T-helper 2 cell treated with Interferon-gamma antibody and Interleukin-4, amounts not matched to agents 5 μg/mL and 100 μg/mL, for 36 hours (primary cell): ENCODE measurements at regions not wholly inside any gene's neighbourhood (a gene's known extent, or its start where the extent isn't known, plus 50 kb on each side); places are given as distances from the start of the nearest gene placed in this dataset.
A peak's percentile ranks its signal among the peaks of the same experiment; 100 is the strongest.
"Not testable (repeated sequence)": the region's sequence is repeated elsewhere in the genome, so short reads cannot be mapped to it uniquely, and the experiment has no call there.

Experiments
- DNase-seq: peaks from one replicate; pipeline ENCODE4 v3.0.0; 2021; ENCODE audit warnings: low spot score
- H3K27ac Mint-ChIP-seq: one replicate; pipeline ENCODE4 v1.8.0; 2021; ENCODE audit warnings: mild to moderate bottlenecking, mixed read lengths
- H3K27me3 Mint-ChIP-seq: one replicate; pipeline ENCODE4 v1.8.0; 2021; ENCODE audit warnings: low read depth, mixed read lengths
- H3K36me3 Mint-ChIP-seq: one replicate; pipeline ENCODE4 v1.8.0; 2021; ENCODE audit warnings: low read depth, mixed read lengths
- H3K4me1 Mint-ChIP-seq: one replicate; pipeline ENCODE4 v1.8.0; 2021; ENCODE audit warnings: low read depth, mixed read lengths
- H3K4me3 Mint-ChIP-seq: one replicate; pipeline ENCODE4 v1.8.0; 2022; ENCODE audit warnings: mild to moderate bottlenecking, moderate library complexity, mixed read lengths
- H3K9me3 Mint-ChIP-seq: one replicate; pipeline ENCODE4 v1.8.0; 2021; ENCODE audit warnings: mixed read lengths

DNA sequence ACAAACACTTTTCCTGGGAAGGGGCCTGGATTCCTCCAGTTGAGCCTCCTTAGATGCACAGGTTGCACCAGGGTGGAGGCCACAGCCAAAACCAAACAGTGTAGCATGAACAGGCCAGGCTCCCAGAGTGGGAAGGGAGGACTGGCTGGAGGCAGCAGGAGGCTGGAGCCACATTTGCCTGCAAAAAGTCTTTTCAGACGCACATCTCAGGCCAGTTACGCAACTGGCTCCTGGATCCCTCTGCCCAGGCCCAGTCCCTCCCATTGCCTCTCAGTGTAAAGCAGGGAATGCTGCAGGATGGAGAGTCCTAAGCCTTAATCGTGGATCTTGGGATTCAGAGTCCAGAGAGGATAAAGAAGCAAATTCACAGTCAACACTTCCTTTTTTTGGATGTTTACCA is 305.1 kb upstream of the PLGLB1 start:
- H3K4me1 Mint-ChIP-seq: peaks cover 28% of the 10 kb centered on the region

DNA sequence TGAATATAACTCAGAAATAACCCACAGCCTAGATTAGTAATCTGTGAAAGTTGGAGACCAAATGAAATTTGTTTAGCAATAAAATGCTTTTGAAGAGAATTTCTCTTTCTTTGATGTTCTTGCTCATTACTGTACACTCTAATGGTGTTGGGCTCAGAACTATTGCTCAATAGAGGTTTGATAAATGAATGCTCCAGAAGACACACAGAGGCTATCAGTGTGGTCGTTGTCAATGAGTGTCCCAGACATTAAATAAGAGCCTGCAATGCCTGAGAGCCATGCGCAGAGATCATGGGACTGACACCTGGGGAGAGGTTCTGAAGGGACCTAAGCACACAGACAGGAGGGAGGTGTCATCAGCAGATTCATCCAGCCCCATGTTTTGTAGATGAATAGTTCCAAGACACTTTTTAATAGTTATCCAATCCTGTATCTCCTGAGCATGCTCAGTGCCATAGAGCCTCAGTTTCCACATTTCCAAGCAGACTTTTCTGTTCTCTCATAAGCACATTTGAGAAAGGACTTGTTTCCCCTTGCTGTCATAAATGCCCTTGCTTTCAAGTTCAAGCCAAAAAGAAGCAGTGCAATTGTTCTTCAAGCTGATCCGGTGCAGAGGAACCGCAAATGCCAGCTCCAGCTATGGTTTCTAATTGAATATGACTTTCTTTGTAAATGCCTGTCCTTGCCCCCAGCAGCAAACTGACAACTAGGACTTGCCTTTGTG is 306.2 kb upstream of the PLGLB1 start:
- not testable (repeated sequence) for H3K4me3 Mint-ChIP-seq, H3K9me3 Mint-ChIP-seq, H3K27me3 Mint-ChIP-seq, H3K36me3 Mint-ChIP-seq, DNase-seq
- peak overlapping the region; percentile 75 for H3K27ac Mint-ChIP-seq
- H3K4me1 Mint-ChIP-seq: peaks cover 26% of the 10 kb centered on the region

More for the DNA sequence above, 305.1 kb upstream of the PLGLB1 start:
- not testable (repeated sequence) for H3K27me3 Mint-ChIP-seq, H3K4me3 Mint-ChIP-seq, H3K36me3 Mint-ChIP-seq, H3K9me3 Mint-ChIP-seq, DNase-seq
- peak overlapping the region; percentile 70 for H3K27ac Mint-ChIP-seq

DNA sequence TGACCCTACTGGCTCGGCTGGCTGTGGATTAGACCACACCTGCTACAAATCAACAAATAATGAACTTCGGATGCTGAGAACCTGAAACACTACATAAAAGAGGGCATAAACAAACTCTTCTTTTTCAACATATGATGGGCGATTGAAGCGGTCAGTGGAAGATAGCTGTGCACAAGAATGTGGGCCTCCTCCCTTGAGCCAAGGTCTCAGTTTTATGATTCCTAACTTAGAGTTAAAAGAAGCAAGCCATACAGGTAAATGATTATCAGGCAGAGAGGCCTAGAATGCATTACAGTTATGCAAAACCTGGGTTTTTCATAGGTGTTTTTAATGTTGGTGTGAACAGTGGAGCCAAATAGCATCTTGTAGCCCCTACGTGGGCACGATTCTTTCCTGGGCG is 307.9 kb upstream of the PLGLB1 start:
- DNase-seq, H3K36me3 Mint-ChIP-seq, H3K27me3 Mint-ChIP-seq, H3K9me3 Mint-ChIP-seq, H3K27ac Mint-ChIP-seq, H3K4me3 Mint-ChIP-seq: not testable (repeated sequence)
- peaks cover 14% of the 10 kb centered on the region for H3K4me1 Mint-ChIP-seq

DNA sequence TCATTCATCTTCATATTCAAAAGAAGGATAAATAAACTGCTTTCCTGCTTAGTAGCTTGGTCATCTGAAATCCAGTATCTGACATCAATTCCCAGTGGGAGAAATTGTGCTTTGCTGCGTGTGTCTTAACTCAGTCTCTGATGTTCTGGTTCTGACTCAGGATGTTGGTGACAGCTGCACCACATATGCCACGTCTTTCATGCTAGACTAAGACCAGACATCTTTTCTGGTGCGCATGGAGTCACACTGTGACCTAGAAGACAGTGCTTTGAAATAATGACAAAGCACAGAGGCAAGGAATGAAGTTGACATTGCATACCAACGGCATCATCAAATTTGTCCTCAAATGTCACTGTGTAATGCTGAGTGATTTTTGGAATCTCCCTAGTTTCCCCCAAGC is 308.8 kb upstream of the PLGLB1 start:
- not testable (repeated sequence) for H3K9me3 Mint-ChIP-seq, H3K4me3 Mint-ChIP-seq, H3K27ac Mint-ChIP-seq, H3K27me3 Mint-ChIP-seq, DNase-seq, H3K36me3 Mint-ChIP-seq
- H3K4me1 Mint-ChIP-seq: peaks cover 19% of the 10 kb centered on the region

DNA sequence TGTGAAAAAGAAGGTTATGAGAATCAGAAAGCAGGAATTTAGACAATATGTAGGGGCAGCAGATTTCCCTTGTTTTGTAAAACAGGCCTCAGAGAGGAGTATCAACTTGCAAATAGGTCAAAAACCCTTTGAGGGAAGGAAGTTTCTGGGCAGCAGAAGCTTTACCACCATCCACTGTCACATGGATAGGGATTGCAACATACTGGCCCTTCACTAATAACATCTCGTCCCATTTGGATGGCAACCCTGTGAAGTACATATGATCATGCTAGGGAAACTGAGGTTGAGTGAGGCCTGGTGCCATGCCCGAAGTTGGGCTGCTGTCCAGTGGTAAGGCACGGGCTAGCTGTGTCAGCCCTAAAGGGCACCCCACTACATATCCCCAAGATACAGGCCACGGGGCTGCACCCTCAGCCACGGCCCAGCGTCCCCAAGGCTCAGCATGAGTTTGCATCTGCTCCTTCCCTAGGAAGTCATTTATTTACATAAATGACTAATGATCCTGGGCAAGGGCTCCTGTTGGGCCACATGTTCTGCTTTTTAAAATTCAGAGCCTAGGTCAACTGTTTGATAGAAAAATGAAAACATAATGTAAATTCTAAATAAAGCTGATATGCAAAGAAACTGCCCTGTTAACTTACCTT is 310.4 kb upstream of the PLGLB1 start:
- H3K4me1 Mint-ChIP-seq: peaks cover 23% of the 10 kb centered on the region
- H3K27ac Mint-ChIP-seq, H3K27me3 Mint-ChIP-seq, DNase-seq, H3K4me3 Mint-ChIP-seq, H3K9me3 Mint-ChIP-seq, H3K36me3 Mint-ChIP-seq: not testable (repeated sequence)

DNA sequence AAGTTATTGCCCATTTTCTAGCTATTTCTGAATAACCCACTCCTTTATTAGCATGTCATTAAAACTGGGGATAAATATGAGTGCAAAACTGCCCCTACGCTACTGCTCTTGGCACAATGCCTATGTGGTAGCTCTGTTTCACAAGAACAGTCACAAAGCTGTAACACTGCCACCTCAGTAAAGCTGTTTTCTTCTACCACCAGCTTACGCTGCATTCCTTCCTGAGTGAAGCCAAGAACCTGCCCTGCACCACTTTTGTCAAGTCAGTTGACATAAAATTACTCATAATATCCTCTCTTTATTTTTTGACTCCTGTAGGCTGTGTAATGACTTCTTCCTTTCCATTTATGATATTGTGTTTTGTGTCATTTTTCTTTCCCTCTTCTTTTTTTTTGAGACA is 313.2 kb upstream of the PLGLB1 start:
- not testable (repeated sequence) for H3K4me3 Mint-ChIP-seq, H3K9me3 Mint-ChIP-seq, DNase-seq, H3K27ac Mint-ChIP-seq, H3K36me3 Mint-ChIP-seq, H3K27me3 Mint-ChIP-seq
- H3K4me1 Mint-ChIP-seq: peaks cover 21% of the 10 kb centered on the region

DNA sequence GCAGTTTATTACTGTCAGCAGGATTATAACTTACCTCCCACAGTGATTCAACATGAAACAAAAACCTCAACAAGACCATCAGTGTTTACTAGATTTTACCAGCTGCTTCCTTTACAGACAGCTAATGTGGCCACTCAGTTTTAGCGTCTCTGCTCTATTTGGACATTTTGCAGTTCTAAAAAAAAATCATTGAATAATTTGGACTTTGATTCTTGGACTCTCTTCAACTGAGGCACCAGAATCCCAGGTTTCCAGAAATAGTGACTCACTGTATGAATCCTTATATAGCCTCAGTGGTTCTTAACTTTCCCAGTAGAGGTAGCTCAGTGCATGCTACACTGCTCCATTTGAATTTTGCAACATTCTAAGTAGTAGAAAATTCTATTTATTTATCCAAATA is 317.4 kb upstream of the PLGLB1 start:
- H3K9me3 Mint-ChIP-seq, H3K36me3 Mint-ChIP-seq, H3K27ac Mint-ChIP-seq, H3K4me3 Mint-ChIP-seq, DNase-seq, H3K27me3 Mint-ChIP-seq: not testable (repeated sequence)
- H3K4me1 Mint-ChIP-seq: peaks cover 18% of the 10 kb centered on the region

DNA sequence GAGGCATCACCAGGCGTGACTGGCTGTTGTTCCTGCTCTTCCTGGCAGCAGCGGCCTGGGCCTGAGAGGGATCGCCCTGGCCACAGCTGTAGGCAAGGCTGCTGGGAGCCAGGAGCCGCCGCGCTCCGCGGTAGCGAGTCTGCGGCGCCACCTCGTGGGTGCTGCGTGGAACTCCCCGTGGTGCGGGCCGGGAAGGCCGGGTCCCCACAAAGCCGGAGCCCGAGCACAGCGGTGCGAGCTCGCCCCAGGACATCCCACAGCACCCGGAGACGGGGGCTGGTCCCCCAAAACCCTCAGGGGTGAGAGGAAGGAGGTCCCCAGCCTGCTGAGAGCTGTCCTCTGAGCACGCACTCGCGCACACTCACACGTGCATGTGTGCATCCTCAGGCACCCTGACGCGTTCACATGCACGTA is 320.0 kb upstream of the PLGLB1 start:
- H3K36me3 Mint-ChIP-seq, H3K27ac Mint-ChIP-seq, H3K9me3 Mint-ChIP-seq, H3K4me1 Mint-ChIP-seq, H3K4me3 Mint-ChIP-seq, H3K27me3 Mint-ChIP-seq: not testable (repeated sequence)
- peak; percentile 61 for DNase-seq

DNA sequence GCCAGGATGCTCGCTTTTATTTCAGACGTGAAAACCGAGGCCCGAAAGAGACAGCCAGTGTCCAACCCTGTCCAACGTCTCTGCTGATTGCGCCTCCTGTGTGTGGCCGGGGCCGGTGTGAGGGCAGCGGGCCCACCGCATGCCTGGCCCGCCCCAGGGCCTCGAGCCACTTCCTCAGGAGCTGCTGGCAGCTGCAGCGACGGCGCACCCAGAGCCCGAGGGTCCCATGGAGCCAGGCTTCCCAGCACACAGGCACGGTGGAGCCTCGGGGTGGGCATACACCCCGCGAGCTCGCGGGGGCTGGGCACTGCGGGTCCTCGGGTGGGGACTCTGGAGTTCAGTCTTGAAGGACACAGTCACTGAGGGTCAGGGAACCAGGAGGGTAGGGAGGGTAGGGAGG is 320.5 kb upstream of the PLGLB1 start:
- not testable (repeated sequence) for DNase-seq, H3K36me3 Mint-ChIP-seq, H3K4me1 Mint-ChIP-seq, H3K4me3 Mint-ChIP-seq, H3K27me3 Mint-ChIP-seq, H3K27ac Mint-ChIP-seq, H3K9me3 Mint-ChIP-seq

DNA sequence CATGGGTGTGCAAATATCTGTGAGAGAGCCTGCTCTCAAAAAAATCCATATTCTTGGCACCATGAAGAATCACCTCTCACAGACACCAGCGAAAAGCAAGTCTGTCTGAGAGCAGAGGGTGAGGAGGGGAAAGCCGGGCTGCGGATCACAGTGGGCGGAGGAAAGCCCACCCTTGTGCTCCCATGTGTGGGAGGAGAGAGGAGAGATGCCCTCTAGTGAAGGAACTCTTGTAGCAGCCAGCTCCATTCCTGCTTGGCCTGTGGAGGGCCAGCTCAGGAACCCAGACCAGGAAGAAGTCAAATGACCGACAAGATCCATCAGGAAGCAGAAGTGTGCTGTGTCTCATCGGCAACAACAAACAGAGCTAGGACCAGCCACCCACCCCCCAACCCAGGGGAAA is 321.7 kb upstream of the PLGLB1 start:
- not testable (repeated sequence) for DNase-seq, H3K27ac Mint-ChIP-seq, H3K9me3 Mint-ChIP-seq, H3K36me3 Mint-ChIP-seq, H3K27me3 Mint-ChIP-seq, H3K4me3 Mint-ChIP-seq, H3K4me1 Mint-ChIP-seq

DNA sequence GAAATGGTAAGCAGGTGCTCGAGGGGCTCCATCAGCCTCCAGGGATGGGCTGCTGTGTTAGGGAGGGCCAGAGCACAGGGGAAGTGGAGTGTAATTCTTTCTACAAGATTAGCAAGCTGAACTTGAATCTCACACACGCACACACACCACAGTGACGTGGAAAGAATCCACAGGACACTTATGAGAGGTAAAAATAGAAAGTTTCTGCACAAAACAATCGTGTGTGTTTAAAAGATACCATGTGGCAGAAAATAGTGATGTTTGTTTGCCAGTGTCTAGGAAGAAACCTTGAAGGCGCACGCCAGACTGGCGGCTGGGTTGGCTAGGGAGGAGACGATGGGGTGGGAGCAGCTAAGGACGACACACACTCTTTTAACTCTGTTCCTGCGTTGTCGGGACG is 323.6 kb upstream of the PLGLB1 start:
- not testable (repeated sequence) for H3K4me3 Mint-ChIP-seq, H3K9me3 Mint-ChIP-seq, H3K4me1 Mint-ChIP-seq, H3K36me3 Mint-ChIP-seq, H3K27me3 Mint-ChIP-seq, DNase-seq, H3K27ac Mint-ChIP-seq

DNA sequence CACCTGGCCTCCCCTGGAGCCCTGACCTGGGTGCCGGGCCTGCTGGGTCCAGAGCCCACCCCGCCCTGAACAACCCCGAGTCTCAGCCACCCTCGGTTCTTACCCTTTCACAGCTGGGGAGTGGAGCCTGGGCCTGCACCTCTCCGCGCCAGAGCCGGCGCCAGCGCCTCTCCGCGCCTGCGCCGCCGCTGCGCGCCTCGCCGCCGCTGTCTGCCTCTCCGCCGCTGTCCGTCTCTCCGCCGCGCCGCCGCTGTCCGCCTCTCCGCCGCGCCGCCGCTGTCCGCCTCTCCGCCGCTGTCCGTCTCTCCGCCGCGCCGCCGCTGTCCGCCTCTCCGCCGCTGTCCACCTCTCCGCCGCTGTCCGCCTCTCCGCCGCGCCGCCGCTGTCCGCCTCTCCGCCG is 326.9 kb upstream of the PLGLB1 start:
- not testable (repeated sequence) for H3K27me3 Mint-ChIP-seq, H3K4me1 Mint-ChIP-seq, H3K27ac Mint-ChIP-seq, DNase-seq, H3K4me3 Mint-ChIP-seq, H3K36me3 Mint-ChIP-seq, H3K9me3 Mint-ChIP-seq

DNA sequence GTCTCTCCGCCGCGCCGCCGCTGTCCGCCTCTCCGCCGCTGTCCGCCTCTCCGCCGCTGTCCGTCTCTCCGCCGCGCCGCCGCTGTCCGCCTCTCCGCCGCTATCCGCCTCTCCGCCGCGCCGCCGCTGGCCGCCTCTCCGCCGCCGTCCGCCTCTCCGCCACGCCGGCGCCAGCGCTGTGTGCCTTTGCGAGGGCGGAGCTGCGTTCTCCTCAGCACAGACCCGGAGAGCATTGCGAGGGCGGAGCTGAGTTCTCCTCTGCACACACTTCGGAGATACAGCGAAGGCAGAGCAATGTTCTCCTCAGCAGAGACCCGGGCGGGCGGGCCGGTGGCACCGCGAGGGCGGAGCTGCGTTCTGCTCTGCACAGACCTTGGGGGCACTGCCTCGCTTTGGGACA is 327.4 kb upstream of the PLGLB1 start:
- H3K36me3 Mint-ChIP-seq, H3K9me3 Mint-ChIP-seq, DNase-seq, H3K27me3 Mint-ChIP-seq, H3K4me1 Mint-ChIP-seq, H3K4me3 Mint-ChIP-seq, H3K27ac Mint-ChIP-seq: not testable (repeated sequence)

DNA sequence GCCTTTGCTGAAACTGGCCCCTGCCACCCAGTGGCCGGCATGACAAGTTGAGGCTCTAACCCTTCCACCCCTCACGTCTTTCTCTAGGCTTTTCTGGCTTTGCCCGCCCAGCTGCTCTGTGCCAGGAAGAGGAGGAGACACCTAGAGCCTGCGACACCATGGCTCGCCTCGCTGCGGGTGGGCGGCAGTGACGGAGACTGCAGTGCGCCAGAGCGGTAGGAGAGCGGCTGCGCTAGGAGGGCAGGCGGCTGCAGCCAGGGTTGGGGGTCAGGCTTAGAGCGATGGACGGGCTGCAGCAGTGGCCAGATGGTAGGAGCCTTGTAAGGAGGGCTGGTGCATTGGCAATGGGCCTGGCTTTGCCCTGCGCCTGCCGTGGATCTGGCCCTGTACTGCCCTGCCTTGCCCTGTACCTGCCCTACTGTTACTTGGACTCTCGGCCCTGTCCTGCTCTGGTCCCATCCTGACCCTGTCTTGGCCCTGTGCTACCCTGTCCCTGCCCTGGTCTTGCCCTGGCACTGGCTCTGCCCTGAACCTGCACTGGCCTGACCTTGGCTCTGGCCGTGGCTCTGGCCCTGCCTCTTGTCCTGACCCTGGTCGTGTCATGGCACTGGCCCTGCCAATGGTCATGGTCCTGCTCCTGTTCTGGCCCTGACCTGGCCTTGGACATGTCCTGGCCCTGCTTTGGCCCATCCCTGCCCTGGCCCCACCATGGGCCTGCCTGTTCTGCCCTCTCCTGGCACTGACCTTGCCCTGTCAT is 330.7 kb upstream of the PLGLB1 start:
- not testable (repeated sequence) for H3K9me3 Mint-ChIP-seq, H3K4me3 Mint-ChIP-seq, DNase-seq, H3K36me3 Mint-ChIP-seq, H3K27me3 Mint-ChIP-seq, H3K4me1 Mint-ChIP-seq, H3K27ac Mint-ChIP-seq
